HL-60 (cell line): ENCODE measurements at regions not wholly inside any gene's neighbourhood (a gene's known extent, or its start where the extent isn't known, plus 50 kb on each side); places are given as distances from the start of the nearest gene placed in this dataset.

Experiments used
- CTCF ChIP-seq: IDR thresholded peaks from one replicate; pipeline ENCODE4 v1.5.1; 2011; ENCODE audit warnings: low read length, control low read depth, inconsistent platforms; ENCODE audit not compliant: insufficient read depth
- POLR2AphosphoS5 ChIP-seq: IDR thresholded peaks from 2 replicates; pipeline ENCODE4 v1.6.1; 2012; ENCODE audit warnings: low read depth

DNA sequence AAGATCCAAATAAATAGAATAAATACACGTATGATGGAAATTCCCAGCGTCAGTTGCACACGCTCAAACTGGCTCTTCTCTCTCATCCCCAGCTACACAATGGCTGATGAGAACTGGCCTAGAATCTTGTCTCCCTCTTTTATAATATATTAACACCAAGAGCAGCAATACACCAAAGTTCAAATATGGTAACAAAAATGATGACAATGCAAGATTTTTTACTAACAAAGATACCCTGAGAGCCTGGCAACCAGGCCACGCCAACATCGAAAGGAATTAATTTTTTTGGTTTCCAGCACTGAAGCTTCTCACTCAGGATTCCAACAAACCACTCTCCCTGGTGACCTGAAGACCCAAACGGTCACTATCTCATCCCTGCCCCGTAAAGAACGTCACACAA, 302.7 kb upstream of the ID2 start:
- TF ChIP-seq CTCF (no peak), POLR2AphosphoS5 (no peak)
